ENCODE measurements at regions not wholly inside any gene's neighbourhood (a gene's known extent, or its start where the extent isn't known, plus 50 kb on each side); places are given as distances from the start of the nearest gene placed in this dataset.
A peak's percentile ranks its signal among the peaks of the same experiment; 100 is the strongest.
"Not testable (repeated sequence)": the region's sequence is repeated elsewhere in the genome, so short reads cannot be mapped to it uniquely, and the experiment has no call there.

DNA sequence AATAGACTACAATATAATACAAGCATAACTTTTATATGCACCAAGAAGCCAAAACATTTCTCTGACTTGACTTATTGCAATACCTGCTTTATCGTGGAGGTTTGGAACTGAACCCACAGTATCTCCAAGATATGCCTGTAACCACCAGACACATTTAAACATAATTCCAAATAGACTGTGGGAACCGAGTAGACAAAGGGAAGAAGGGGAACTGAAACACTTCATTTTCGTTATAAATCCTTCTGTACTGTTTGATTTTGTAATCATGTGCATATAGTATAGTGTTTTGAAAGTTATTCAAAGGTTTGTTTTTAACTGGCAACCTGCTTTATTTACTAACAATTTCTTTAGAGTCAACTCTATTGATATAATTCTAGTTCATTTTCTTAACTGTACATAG lies 154.9 kb upstream of the BEND6 start:
- H3K36me3 ChIP-seq (ENCODE audit: insufficient read depth, low read length) = no peaks in the 10 kb centered on the region
- no peaks in the 10 kb centered on the region for H3K9me3 ChIP-seq (ENCODE audit: insufficient read depth, low read depth, low read length)
- no peak overlapping the region for H3K4me3 ChIP-seq (ENCODE audit: low read length)
- 100% methylated on average over 3 of the region's 3 CpGs for WGBS
- H3K9ac ChIP-seq (ENCODE audit: low read depth, low read length) = no peak overlapping the region
- H3K27me3 ChIP-seq (ENCODE audit: insufficient read depth, low read length) = no peaks in the 10 kb centered on the region
- H3K4me1 ChIP-seq (ENCODE audit: insufficient read depth, low read length) = peaks cover 51% of the 10 kb centered on the region
- no peak overlapping the region for H3K27ac ChIP-seq (ENCODE audit: low read depth, low read length)

DNA sequence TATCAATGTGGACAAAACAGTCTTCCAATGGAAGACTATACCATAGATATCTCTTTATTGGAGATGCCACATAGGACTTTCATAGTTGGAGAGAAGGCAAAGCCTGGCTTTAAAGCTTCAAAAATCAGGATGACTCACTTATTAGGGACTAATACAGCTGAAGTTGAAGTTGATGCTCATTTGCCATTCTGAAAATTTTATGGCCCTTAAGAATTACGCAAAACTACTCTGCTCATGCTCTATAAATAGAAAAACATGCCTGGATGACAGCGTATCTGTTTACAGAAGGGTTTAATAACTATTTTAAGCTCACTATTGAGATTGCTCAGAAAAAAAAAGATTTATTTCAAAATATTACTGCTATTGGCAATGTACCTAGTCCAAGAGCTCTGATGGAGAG lies 155.5 kb upstream of the DST start:
- Histone ChIP-seq H3K4me1 (ENCODE audit: insufficient read depth, low read length) (peaks cover 51% of the 10 kb centered on the region), H3K9ac (ENCODE audit: low read depth, low read length) (no peak overlapping the region), H3K27me3 (ENCODE audit: insufficient read depth, low read length) (no peaks in the 10 kb centered on the region), H3K27ac (ENCODE audit: low read depth, low read length) (peak overlapping the region; percentile 18; the same call in 1 of the 2 replicates), H3K36me3 (ENCODE audit: insufficient read depth, low read length) (no peaks in the 10 kb centered on the region), H3K9me3 (ENCODE audit: insufficient read depth, low read depth, low read length) (no peaks in the 10 kb centered on the region), H3K4me3 (ENCODE audit: low read length) (no peak overlapping the region)
- WGBS = 84% methylated on average over 2 of the region's 2 CpGs

DNA sequence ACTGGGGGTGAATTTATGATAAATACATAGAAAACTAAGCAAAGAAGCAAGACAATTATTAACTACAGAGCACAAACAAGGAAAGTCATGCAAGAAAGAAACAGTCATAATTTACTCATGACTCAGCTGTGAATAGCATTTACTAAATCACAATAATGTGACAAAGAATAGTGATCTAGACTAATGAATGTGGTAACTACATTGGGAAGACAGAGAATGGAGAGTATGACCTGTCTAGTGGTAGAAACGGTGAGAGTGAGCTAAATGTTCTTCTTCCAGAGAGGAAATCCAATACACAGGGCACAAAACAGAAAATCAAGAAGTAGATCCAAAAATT lies 153.5 kb upstream of the DST start:
- H3K27ac ChIP-seq (ENCODE audit: low read depth, low read length) = peak overlapping the region; percentile 93
- no peak overlapping the region for H3K9ac ChIP-seq (ENCODE audit: low read depth, low read length)
- WGBS = 82% methylated on average over 1 of the region's 1 CpG
- H3K36me3 ChIP-seq (ENCODE audit: insufficient read depth, low read length) = no peaks in the 10 kb centered on the region
- no peak overlapping the region for H3K4me3 ChIP-seq (ENCODE audit: low read length)
- no peaks in the 10 kb centered on the region for H3K27me3 ChIP-seq (ENCODE audit: insufficient read depth, low read length)
- no peaks in the 10 kb centered on the region for H3K9me3 ChIP-seq (ENCODE audit: insufficient read depth, low read depth, low read length)
- H3K4me1 ChIP-seq (ENCODE audit: insufficient read depth, low read length) = peaks cover 46% of the 10 kb centered on the region

DNA sequence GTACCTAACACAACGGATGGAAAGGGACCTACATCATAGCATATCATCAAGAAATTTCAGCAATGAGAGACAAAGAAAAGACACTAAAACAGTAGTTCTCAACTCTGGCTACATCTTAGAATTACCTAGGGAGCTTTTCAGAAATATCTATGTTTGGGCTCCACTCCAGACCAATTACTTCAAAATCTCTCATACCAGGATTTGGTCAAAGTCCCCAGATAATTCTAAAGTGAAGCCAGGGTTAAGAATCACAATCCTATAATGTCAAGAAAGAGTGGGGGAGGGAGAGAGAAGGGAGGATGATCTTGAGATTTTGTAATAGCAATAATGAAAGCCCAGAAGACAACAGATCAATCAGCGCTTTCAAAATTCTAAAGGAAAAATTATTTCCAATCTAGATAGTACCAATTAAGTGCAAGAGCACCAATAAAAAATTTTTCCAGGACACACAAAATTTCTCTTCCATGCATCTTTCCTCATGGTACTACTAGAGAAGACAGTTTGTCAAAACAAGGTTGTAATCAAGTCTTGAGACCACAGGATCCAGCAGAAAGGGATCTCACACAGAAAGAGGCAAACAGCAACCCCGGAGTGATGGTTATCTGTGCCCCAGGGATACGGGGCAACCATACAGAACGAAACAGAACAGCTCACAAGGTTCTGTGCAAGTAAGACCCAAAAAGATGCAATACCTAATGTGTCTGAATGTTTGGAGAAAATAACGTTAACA lies 152.9 kb upstream of the DST start:
- Histone ChIP-seq H3K27ac (ENCODE audit: low read depth, low read length) (peak overlapping the region; percentile 93), H3K27me3 (ENCODE audit: insufficient read depth, low read length) (no peaks in the 10 kb centered on the region), H3K9me3 (ENCODE audit: insufficient read depth, low read depth, low read length) (no peaks in the 10 kb centered on the region), H3K9ac (ENCODE audit: low read depth, low read length) (no peak overlapping the region), H3K36me3 (ENCODE audit: insufficient read depth, low read length) (no peaks in the 10 kb centered on the region), H3K4me1 (ENCODE audit: insufficient read depth, low read length) (peaks cover 50% of the 10 kb centered on the region), H3K4me3 (ENCODE audit: low read length) (no peak overlapping the region)
- WGBS = 77% methylated on average over 6 of the region's 6 CpGs

DNA sequence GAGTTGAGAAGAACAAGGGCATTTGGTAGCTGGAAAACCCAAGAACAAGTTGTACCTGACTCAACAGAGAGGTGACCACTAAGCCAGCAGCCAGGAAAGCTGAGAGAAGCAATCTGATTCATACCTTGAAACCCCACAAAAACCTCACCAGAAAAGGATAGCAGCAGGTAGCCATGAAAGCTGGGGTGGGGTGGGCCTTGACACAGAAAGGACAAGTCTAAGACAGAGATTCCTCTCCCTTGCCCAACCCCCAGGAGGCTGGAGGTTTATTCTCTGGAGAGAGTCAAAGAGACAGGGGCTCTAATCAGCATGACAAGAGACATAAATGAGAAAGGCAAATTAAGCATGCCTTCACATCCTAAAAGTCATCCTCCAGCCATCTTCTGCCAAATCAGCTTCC lies 151.7 kb upstream of the DST start:
- peak overlapping the region; percentile 93 for H3K27ac ChIP-seq (ENCODE audit: low read depth, low read length)
- no peaks in the 10 kb centered on the region for H3K27me3 ChIP-seq (ENCODE audit: insufficient read depth, low read length)
- H3K9ac ChIP-seq (ENCODE audit: low read depth, low read length) = peak overlapping the region; percentile 23; the same call in 1 of the 2 replicates
- no peaks in the 10 kb centered on the region for H3K36me3 ChIP-seq (ENCODE audit: insufficient read depth, low read length)
- peaks cover 50% of the 10 kb centered on the region for H3K4me1 ChIP-seq (ENCODE audit: insufficient read depth, low read length)
- peak overlapping the region; percentile 24 for H3K4me3 ChIP-seq (ENCODE audit: low read length)
- no peaks in the 10 kb centered on the region for H3K9me3 ChIP-seq (ENCODE audit: insufficient read depth, low read depth, low read length)

DNA sequence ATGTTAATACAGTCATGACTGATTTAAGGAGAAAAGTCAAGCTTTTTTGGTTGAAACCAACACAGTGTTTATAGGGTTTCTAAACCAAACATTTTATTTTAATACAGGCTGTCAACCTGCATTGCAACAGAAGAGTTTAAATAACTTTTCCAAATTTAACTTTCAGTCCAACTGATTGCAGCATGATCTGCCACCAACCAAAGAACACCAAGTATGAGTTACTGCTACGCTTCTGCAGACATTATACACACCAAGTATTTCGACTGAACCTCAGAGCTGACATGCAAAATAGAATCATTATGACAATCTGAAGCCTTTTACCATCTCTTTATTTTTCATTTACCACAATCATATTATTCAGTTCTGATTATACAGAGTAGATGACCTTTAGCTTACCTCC lies 151.2 kb upstream of the DST start:
- H3K27me3 ChIP-seq (ENCODE audit: insufficient read depth, low read length) = no peaks in the 10 kb centered on the region
- no peaks in the 10 kb centered on the region for H3K9me3 ChIP-seq (ENCODE audit: insufficient read depth, low read depth, low read length)
- peak overlapping the region; percentile 93 for H3K27ac ChIP-seq (ENCODE audit: low read depth, low read length)
- WGBS = 85% methylated on average over 2 of the region's 2 CpGs
- peaks cover 50% of the 10 kb centered on the region for H3K4me1 ChIP-seq (ENCODE audit: insufficient read depth, low read length)
- no peak overlapping the region for H3K9ac ChIP-seq (ENCODE audit: low read depth, low read length)
- no peaks in the 10 kb centered on the region for H3K36me3 ChIP-seq (ENCODE audit: insufficient read depth, low read length)
- peak overlapping the region; percentile 24; the same call in 1 of the 2 replicates for H3K4me3 ChIP-seq (ENCODE audit: low read length)

DNA sequence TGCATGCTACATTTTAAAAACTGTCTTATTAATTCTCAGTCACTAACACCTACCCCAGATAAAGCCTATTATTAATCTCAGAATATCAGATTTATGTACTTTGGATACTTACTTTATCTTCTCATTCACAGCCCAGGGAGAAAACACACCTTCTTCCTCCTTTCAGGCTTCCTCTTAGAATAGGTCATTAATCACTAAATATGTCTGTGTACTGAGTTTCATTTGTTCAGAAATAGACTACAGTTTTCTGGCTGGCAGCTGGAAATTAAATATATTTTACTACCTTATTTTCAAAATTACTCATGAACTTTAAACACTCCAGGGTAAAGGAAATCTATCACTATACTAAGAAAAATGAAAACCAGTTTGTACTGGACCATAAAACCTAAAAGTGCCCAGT lies 147.7 kb upstream of the DST start:
- H3K4me3 ChIP-seq (ENCODE audit: low read length) = no peak overlapping the region
- H3K9ac ChIP-seq (ENCODE audit: low read depth, low read length) = no peak overlapping the region
- no peaks in the 10 kb centered on the region for H3K27me3 ChIP-seq (ENCODE audit: insufficient read depth, low read length)
- H3K4me1 ChIP-seq (ENCODE audit: insufficient read depth, low read length) = peaks cover 34% of the 10 kb centered on the region
- H3K36me3 ChIP-seq (ENCODE audit: insufficient read depth, low read length) = no peaks in the 10 kb centered on the region
- H3K27ac ChIP-seq (ENCODE audit: low read depth, low read length) = no peak overlapping the region
- no peaks in the 10 kb centered on the region for H3K9me3 ChIP-seq (ENCODE audit: insufficient read depth, low read depth, low read length)

DNA sequence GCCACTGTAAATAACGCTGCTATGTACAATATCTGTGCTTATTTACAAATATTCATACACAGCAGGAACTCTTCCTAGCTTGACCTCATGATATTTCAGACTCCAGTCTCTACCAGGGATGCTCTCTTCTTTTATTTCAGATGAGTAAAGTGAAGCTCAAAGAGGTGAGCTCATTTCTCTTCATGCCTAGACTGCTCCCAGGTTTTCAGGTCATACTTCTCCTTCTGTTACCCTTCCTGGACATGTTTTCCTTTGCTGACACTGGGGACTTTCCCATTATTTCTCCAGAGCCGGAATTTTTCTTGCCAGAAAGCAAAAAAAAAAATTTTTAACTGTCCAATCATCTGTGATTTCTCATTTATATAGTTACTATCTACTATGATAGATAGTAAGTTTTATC lies 147.2 kb upstream of the DST start:
- no peak overlapping the region for H3K27ac ChIP-seq (ENCODE audit: low read depth, low read length)
- H3K9ac ChIP-seq (ENCODE audit: low read depth, low read length) = no peak overlapping the region
- peaks cover 28% of the 10 kb centered on the region for H3K4me1 ChIP-seq (ENCODE audit: insufficient read depth, low read length)
- no peaks in the 10 kb centered on the region for H3K36me3 ChIP-seq (ENCODE audit: insufficient read depth, low read length)
- 85% methylated on average over 2 of the region's 2 CpGs for WGBS
- no peaks in the 10 kb centered on the region for H3K9me3 ChIP-seq (ENCODE audit: insufficient read depth, low read depth, low read length)
- H3K4me3 ChIP-seq (ENCODE audit: low read length) = no peak overlapping the region
- no peaks in the 10 kb centered on the region for H3K27me3 ChIP-seq (ENCODE audit: insufficient read depth, low read length)

DNA sequence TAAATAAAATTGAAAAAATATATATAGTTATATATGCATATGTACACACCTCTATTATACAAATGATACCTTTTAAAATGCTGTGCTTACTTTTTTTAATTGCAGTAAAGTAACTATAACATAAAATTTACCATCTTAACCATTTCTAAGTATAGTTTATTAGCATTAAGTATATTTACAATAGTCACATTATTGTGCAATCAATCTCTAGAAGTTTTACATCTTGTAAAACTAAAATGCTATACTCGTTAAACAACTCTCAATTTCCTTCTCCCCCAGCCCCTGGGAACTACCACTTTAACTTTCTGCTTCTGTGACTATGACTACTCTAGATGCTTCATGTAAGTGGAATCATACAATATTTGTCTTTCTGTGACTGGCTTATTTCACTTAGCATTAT lies 146.7 kb upstream of the DST start:
- H3K9ac ChIP-seq (ENCODE audit: low read depth, low read length) = no peak overlapping the region
- H3K9me3 ChIP-seq (ENCODE audit: insufficient read depth, low read depth, low read length) = no peaks in the 10 kb centered on the region
- peaks cover 23% of the 10 kb centered on the region for H3K4me1 ChIP-seq (ENCODE audit: insufficient read depth, low read length)
- 95% methylated on average over 1 of the region's 1 CpG for WGBS
- no peak overlapping the region for H3K4me3 ChIP-seq (ENCODE audit: low read length)
- no peaks in the 10 kb centered on the region for H3K36me3 ChIP-seq (ENCODE audit: insufficient read depth, low read length)
- H3K27ac ChIP-seq (ENCODE audit: low read depth, low read length) = no peak overlapping the region
- no peaks in the 10 kb centered on the region for H3K27me3 ChIP-seq (ENCODE audit: insufficient read depth, low read length)

DNA sequence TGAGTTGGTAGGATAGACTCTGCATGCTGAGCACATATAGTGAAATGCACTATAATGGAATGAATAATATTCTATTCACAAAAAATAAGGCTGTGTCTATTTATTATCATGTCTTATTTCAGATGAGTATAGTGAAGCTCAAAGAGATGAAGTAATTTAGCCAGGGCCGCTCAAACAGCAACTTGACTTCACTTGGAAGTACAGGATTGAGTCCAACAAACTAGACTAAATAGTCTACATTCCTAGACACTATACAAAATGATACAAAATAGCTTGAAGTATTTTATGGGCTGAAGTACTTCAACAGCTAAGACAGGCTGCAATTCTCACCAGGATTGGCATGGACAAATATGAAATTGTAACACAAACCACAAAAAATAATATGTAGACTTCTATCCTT lies 144.5 kb upstream of the DST start:
- no peak overlapping the region for H3K9ac ChIP-seq (ENCODE audit: low read depth, low read length)
- H3K27me3 ChIP-seq (ENCODE audit: insufficient read depth, low read length) = no peaks in the 10 kb centered on the region
- H3K4me3 ChIP-seq (ENCODE audit: low read length) = no peak overlapping the region
- H3K27ac ChIP-seq (ENCODE audit: low read depth, low read length) = no peak overlapping the region
- H3K36me3 ChIP-seq (ENCODE audit: insufficient read depth, low read length) = no peaks in the 10 kb centered on the region
- H3K4me1 ChIP-seq (ENCODE audit: insufficient read depth, low read length) = peaks cover 9% of the 10 kb centered on the region; the same call in 1 of the 2 replicates
- H3K9me3 ChIP-seq (ENCODE audit: insufficient read depth, low read depth, low read length) = no peaks in the 10 kb centered on the region
- 100% methylated on average over 1 of the region's 1 CpG for WGBS

DNA sequence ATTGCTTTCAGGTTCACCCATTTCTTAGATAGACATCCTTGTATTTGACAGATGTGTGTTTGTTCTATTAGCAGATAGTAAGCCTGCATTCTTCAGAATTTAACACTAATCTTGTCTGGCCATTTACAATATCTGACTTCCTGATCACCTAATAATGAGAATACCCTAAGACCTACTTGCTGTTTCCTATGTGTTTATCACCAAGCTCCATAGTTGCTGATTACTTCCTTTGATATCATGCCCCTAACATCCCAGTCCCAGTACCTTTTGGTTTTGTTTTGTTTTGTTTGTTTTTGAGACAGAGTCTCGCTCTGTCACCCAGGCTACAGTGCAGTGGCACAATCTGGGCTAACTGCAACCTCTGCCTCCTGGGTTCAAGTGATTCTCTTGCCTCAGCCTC lies 143.6 kb upstream of the DST start:
- H3K36me3 ChIP-seq (ENCODE audit: insufficient read depth, low read length) = no peaks in the 10 kb centered on the region
- H3K9ac ChIP-seq (ENCODE audit: low read depth, low read length) = no peak overlapping the region
- no peak overlapping the region for H3K4me3 ChIP-seq (ENCODE audit: low read length)
- peaks cover 9% of the 10 kb centered on the region; the same call in 1 of the 2 replicates for H3K4me1 ChIP-seq (ENCODE audit: insufficient read depth, low read length)
- WGBS = 92% methylated on average over 1 of the region's 1 CpG
- H3K27ac ChIP-seq (ENCODE audit: low read depth, low read length) = no peak overlapping the region
- H3K27me3 ChIP-seq (ENCODE audit: insufficient read depth, low read length) = no peaks in the 10 kb centered on the region
- no peaks in the 10 kb centered on the region for H3K9me3 ChIP-seq (ENCODE audit: insufficient read depth, low read depth, low read length)

DNA sequence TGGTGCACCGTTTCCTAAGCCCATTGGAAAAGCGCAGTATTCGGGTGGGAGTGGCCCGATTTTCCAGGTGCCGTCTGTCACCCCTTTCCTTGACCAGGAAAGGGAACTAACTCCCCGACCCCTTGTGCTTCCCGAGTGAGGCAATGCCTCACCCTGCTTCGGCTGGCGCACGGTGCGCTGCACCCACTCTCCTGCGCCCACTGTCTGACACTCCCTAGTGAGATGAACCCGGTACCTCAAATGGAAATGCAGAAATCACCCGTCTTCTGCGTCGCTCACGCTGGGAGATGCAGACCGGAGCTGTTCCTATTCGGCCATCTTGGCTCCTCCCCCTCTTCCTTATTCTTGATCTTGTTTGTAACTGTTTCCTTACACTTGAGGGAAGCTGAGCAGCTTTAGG lies 142.8 kb upstream of the DST start:
- peak overlapping the region; percentile 44; the same call in 1 of the 2 replicates for H3K9ac ChIP-seq (ENCODE audit: low read depth, low read length)

More for the DNA sequence above, 142.8 kb upstream of the DST start:
- WGBS = 86% methylated on average over 19 of the region's 19 CpGs
- H3K9me3 ChIP-seq (ENCODE audit: insufficient read depth, low read depth, low read length); H3K27ac ChIP-seq (ENCODE audit: low read depth, low read length); H3K27me3 ChIP-seq (ENCODE audit: insufficient read depth, low read length); H3K4me1 ChIP-seq (ENCODE audit: insufficient read depth, low read length); H3K36me3 ChIP-seq (ENCODE audit: insufficient read depth, low read length): not testable (repeated sequence)
- H3K4me3 ChIP-seq (ENCODE audit: low read length) = peak overlapping the region; percentile 51
